PC-3 (cell line): ENCODE measurements at regions not wholly inside any gene's neighbourhood (a gene's known extent, or its start where the extent isn't known, plus 50 kb on each side); places are given as distances from the start of the nearest gene placed in this dataset.

ENCODE experiments used
- ATAC-seq: fragments of 200-7000 bp; cut with Tn5 transposase; 2 replicates; pipeline ENCODE4 v1.9.1; 2020; ENCODE audit warnings: mild to moderate bottlenecking, moderate library complexity
- BruUV-seq: library from RNA; stranded (reverse); fragments of 400-500 nt; replicated peaks from 2 replicates; lab custom pipeline; 2021; lab: Mats Ljungman, UMichigan
- CTCF ChIA-PET: fragments of 300-600 bp; sonication (Branson Sonifier 250); formaldehyde crosslinking; loops from one replicate; lab custom pipeline; 2022; ENCODE audit warnings: antibody characterized with exemption; lab: Charles Lee
- POLR2A ChIA-PET: fragments of 300-600 bp; sonication (Branson Sonifier 250); formaldehyde crosslinking; loops from one replicate; lab custom pipeline; 2022; ENCODE audit warnings: antibody characterized with exemption; ENCODE audit not compliant: unreplicated experiment; lab: Charles Lee
- DNase-seq: peaks from one replicate; pipeline ENCODE4 v3.0.0-alpha.2; 2015
- H2AFZ ChIP-seq: fragments of 300-600 bp; sonication (generic); 2 replicates; pipeline ENCODE4 v1.6.0; 2016; ENCODE audit warnings: antibody characterized with exemption, low read length
- H3F3A ChIP-seq: fragments of 300-600 bp; sonication (generic); one replicate; pipeline ENCODE4 v1.6.0; 2017; ENCODE audit warnings: antibody characterized with exemption, low read length, control low read depth, mild to moderate bottlenecking; ENCODE audit not compliant: unreplicated experiment
- H3K27ac ChIP-seq: fragments of 300-600 bp; sonication (generic); 2 replicates; pipeline ENCODE4 v1.5.1; 2016; ENCODE audit warnings: mild to moderate bottlenecking, low read length
- H3K27me3 ChIP-seq: fragments of 300-600 bp; sonication (generic); 2 replicates; pipeline ENCODE4 v1.6.1; 2016; ENCODE audit warnings: low read length, mixed read lengths
- H3K36me3 ChIP-seq: fragments of 300-600 bp; sonication (generic); 2 replicates; pipeline ENCODE4 v1.6.1; 2016; ENCODE audit warnings: low read depth, mixed run types, low read length, mixed read lengths
- H3K4me1 ChIP-seq: fragments of 300-600 bp; sonication (generic); 2 replicates; pipeline ENCODE4 v1.5.1; 2016; ENCODE audit warnings: low read length; ENCODE audit not compliant: insufficient read depth
- H3K4me2 ChIP-seq: fragments of 300-600 bp; sonication (generic); 2 replicates; pipeline ENCODE4 v1.6.0; 2016; ENCODE audit warnings: low read length
- H3K4me3 ChIP-seq: fragments of 300-600 bp; sonication (generic); 2 replicates; pipeline ENCODE4 v1.5.1; 2016; ENCODE audit warnings: mild to moderate bottlenecking, low read length, mixed read lengths
- H3K79me2 ChIP-seq: fragments of 300-600 bp; sonication (generic); 2 replicates; pipeline ENCODE4 v1.6.1; 2017; ENCODE audit warnings: low read length, mixed read lengths
- H3K9ac ChIP-seq: fragments of 300-600 bp; sonication (generic); 2 replicates; pipeline ENCODE4 v1.6.0; 2016; ENCODE audit warnings: mild to moderate bottlenecking, low read length
- H3K9me2 ChIP-seq: fragments of 300-600 bp; sonication (generic); replicated peaks from 2 replicates; pipeline ENCODE4 v1.6.1; 2016; ENCODE audit warnings: mixed run types, low read length, mixed read lengths
- H3K9me3 ChIP-seq: fragments of 300-600 bp; sonication (generic); 2 replicates; pipeline ENCODE4 v1.6.1; 2016; ENCODE audit warnings: low read length, mixed read lengths
- H4K20me1 ChIP-seq: fragments of 300-600 bp; sonication (generic); 2 replicates; pipeline ENCODE4 v1.6.1; 2016; ENCODE audit warnings: low read length, mixed read lengths
- EZH2 ChIP-seq: fragments of 300-600 bp; sonication (generic); IDR thresholded peaks from one replicate; pipeline ENCODE4 v1.6.1; 2017; ENCODE audit warnings: antibody characterized with exemption, mild to moderate bottlenecking, low read length; ENCODE audit not compliant: unreplicated experiment
- EZH2phosphoT487 ChIP-seq: fragments of 300-600 bp; sonication (generic); IDR thresholded peaks from 2 replicates; pipeline ENCODE4 v1.6.1; 2018; ENCODE audit warnings: mild to moderate bottlenecking, antibody characterized with exemption, low read length, borderline replicate concordance
- intact Hi-C: fragments of 100-400 bp; cut with micrococcal nuclease; formaldehyde crosslinking; loops from 2 replicates; pipeline ENCODE4 v1.9.0; 2023
- TF ChIP-seq, protein P1 (sequence below): fragments of 300-600 bp; sonication (generic); conservative IDR thresholded peaks from 2 replicates; pipeline ENCODE4 v1.5.1; 2017; ENCODE audit warnings: antibody characterized with exemption, low read depth, mild to moderate bottlenecking, low read length

- ATAC-seq, result no peak
- POLR2A ChIA-PET, result no interaction called here
- H3K9ac ChIP-seq, result no peak overlapping the region
- intact Hi-C loops, result no loop called here
- no peaks in the 10 kb centered on the region for H3F3A ChIP-seq
- no peak overlapping the region for H3K4me2 ChIP-seq
- H3K4me1 ChIP-seq, result peaks cover 9% of the 10 kb centered on the region; the same call in 1 of the 2 replicates
- no peak for DNase-seq
- H3K4me3 ChIP-seq, result no peak overlapping the region
- H3K27me3 ChIP-seq, result no peaks in the 10 kb centered on the region
- TF ChIP-seq EZH2phosphoT487, result no peak
- TF ChIP-seq, protein P1, sequence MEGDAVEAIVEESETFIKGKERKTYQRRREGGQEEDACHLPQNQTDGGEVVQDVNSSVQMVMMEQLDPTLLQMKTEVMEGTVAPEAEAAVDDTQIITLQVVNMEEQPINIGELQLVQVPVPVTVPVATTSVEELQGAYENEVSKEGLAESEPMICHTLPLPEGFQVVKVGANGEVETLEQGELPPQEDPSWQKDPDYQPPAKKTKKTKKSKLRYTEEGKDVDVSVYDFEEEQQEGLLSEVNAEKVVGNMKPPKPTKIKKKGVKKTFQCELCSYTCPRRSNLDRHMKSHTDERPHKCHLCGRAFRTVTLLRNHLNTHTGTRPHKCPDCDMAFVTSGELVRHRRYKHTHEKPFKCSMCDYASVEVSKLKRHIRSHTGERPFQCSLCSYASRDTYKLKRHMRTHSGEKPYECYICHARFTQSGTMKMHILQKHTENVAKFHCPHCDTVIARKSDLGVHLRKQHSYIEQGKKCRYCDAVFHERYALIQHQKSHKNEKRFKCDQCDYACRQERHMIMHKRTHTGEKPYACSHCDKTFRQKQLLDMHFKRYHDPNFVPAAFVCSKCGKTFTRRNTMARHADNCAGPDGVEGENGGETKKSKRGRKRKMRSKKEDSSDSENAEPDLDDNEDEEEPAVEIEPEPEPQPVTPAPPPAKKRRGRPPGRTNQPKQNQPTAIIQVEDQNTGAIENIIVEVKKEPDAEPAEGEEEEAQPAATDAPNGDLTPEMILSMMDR, result peak; percentile 14; the same call in 1 of the 2 replicates
- CTCF ChIA-PET, result no interaction called here
- no peak overlapping the region for H2AFZ ChIP-seq
- BruUV-seq, result no TSS peak
- H3K79me2 ChIP-seq, result no peaks in the 10 kb centered on the region
- no peaks in the 10 kb centered on the region for H3K9me2 ChIP-seq
- no peaks in the 10 kb centered on the region for H3K36me3 ChIP-seq
- no peaks in the 10 kb centered on the region for H4K20me1 ChIP-seq
- H3K9me3 ChIP-seq, result no peaks in the 10 kb centered on the region
- no peak overlapping the region for H3K27ac ChIP-seq
These were observed 91.5 kb upstream of the FAM174B start for GRCh38 chr15:92747047-92747446.

DNA sequence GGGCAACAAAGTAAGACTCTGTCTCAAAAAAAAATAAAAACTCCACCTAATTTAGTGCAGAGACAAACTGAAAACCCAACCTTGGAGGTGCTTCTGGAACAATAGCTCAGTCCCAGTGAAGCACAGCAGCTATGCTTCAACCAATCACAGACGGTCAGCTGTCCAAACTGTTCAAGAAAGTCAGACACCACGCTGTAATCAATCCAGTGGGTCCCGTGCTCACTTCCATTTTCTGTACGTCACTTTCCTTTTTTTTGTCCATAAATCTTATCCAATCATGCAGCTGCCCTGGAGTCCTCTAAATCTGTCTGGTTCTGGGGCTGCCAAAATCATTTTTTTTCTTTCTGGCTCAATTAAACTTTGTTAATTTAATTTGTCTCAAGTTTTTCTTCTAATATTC lies 93.6 kb upstream of the FAM174B start:
- no peak for DNase-seq
- ATAC-seq, result no peak
- no TSS peak for BruUV-seq
- Histone ChIP-seq H2AFZ (0 out of 2 replicates have a peak overlapping the region, but pooled peaks have one; percentile 9), H3K27ac (no peak overlapping the region), H3F3A (no peaks in the 10 kb centered on the region), H3K27me3 (no peaks in the 10 kb centered on the region), H3K4me2 (no peak overlapping the region), H3K9ac (no peak overlapping the region), H3K4me1 (peaks cover 9% of the 10 kb centered on the region; the same call in 1 of the 2 replicates), H3K36me3 (no peaks in the 10 kb centered on the region), H3K79me2 (no peaks in the 10 kb centered on the region), H3K9me3 (no peaks in the 10 kb centered on the region), H3K4me3 (no peak overlapping the region), H4K20me1 (no peaks in the 10 kb centered on the region), H3K9me2 (no peaks in the 10 kb centered on the region)
- POLR2A ChIA-PET, result no interaction called here
- intact Hi-C loops, result no loop called here
- CTCF ChIA-PET, result no interaction called here
- TF ChIP-seq, protein P1, result no peak
- TF ChIP-seq EZH2phosphoT487, result no peak
- TF ChIP-seq EZH2, result no peak

DNA sequence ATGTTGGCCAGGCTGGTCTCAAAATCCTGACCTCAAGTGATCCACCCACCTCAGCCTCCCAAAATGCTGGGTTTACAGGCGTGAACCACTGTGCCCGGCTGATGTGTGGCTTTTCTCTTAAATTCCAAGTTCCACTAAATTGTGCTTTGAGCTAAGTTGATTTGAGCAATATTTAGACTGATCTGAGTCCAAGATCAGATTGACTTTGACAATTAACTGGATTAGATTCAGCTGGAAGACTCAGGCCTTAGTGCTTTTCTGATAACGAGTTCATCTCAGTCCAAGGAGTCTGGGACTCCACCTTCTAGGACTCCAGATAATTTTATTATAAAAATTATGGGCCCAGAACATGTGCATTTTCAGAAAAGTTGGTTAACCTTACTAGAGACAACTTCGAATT lies 94.4 kb upstream of the FAM174B start:
- TF ChIP-seq EZH2 (no peak), EZH2phosphoT487 (no peak)
- TF ChIP-seq, protein P1, result no peak
- peaks cover 9% of the 10 kb centered on the region; the same call in 1 of the 2 replicates for H3K4me1 ChIP-seq
- no peaks in the 10 kb centered on the region for H3K9me3 ChIP-seq
- H2AFZ ChIP-seq, result no peak overlapping the region
- BruUV-seq, result no TSS peak
- H3K27me3 ChIP-seq, result no peaks in the 10 kb centered on the region
- H4K20me1 ChIP-seq, result no peaks in the 10 kb centered on the region
- H3F3A ChIP-seq, result no peaks in the 10 kb centered on the region
- DNase-seq (no peak), ATAC-seq (no peak)
- H3K27ac ChIP-seq, result no peak overlapping the region
- no peaks in the 10 kb centered on the region for H3K36me3 ChIP-seq
- no peak overlapping the region for H3K9ac ChIP-seq
- CTCF ChIA-PET, result no interaction called here
- H3K9me2 ChIP-seq, result no peaks in the 10 kb centered on the region
- POLR2A ChIA-PET, result no interaction called here
- no peak overlapping the region for H3K4me2 ChIP-seq
- intact Hi-C loops, result no loop called here
- no peaks in the 10 kb centered on the region for H3K79me2 ChIP-seq
- H3K4me3 ChIP-seq, result no peak overlapping the region
